ENCODE measurements at regions not wholly inside any gene's neighbourhood (a gene's known extent, or its start where the extent isn't known, plus 50 kb on each side); places are given as distances from the start of the nearest gene placed in this dataset.

DNA sequence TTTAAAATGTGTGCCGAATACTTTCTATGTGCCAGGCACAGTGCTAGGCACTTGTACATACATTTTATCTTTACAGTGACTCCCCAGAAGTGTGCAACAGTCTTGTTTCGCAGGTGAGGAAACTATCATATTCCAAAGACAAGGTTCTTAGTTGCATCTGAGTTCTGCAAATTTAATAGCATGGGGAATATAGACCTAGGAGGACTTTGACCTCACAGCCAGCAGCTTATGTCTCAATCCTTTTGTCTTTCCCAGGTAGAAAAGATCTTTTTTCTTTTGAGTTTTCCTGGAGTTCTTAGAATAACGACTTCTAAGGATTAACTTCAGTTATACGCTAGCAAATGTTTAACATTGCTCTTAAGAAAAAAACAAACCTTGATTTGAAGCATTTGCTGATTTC lies 482.8 kb upstream of the ZMIZ1 start:
- no peak for DNase-seq (ENCODE audit: low read depth)
- TF ChIP-seq, protein P1, sequence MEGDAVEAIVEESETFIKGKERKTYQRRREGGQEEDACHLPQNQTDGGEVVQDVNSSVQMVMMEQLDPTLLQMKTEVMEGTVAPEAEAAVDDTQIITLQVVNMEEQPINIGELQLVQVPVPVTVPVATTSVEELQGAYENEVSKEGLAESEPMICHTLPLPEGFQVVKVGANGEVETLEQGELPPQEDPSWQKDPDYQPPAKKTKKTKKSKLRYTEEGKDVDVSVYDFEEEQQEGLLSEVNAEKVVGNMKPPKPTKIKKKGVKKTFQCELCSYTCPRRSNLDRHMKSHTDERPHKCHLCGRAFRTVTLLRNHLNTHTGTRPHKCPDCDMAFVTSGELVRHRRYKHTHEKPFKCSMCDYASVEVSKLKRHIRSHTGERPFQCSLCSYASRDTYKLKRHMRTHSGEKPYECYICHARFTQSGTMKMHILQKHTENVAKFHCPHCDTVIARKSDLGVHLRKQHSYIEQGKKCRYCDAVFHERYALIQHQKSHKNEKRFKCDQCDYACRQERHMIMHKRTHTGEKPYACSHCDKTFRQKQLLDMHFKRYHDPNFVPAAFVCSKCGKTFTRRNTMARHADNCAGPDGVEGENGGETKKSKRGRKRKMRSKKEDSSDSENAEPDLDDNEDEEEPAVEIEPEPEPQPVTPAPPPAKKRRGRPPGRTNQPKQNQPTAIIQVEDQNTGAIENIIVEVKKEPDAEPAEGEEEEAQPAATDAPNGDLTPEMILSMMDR (conservative IDR thresholded peaks at IDR 0.05; ENCODE audit: low read depth, low read length), result no peak
- no peak overlapping the region for H3K4me3 ChIP-seq (ENCODE audit: low read depth, low read length)

DNA sequence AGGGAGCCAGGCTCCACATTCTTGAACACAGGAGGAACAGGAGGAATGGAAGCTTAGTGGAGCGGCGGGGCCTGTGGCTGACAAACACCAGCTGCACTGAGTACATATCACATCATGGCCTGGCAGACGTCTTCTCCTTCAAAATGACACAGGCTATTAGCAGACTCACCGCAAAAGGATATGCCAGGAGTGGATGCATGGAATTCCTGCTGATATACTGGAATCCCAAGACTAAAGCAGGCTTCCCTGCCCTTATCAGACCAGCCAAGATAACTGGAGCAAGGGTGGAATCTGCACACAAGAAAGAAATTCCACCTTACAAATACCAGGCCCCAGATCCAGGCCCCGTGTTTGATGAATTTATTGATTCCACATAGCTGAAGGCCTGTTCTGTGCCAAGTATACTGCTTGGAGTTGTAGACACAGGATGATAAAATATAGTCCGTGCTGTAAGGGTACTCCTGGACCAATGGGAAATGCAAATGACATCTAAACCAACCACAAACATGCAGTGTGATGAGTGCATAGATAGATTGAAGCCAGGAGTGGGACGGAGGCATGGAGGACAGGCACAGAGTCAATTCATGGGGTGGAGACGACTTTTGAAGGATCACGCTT lies 480.5 kb upstream of the ZMIZ1 start:
- H3K4me3 ChIP-seq (ENCODE audit: low read depth, low read length), result no peak overlapping the region
- TF ChIP-seq, protein P1 (conservative IDR thresholded peaks at IDR 0.05; ENCODE audit: low read depth, low read length), result no peak
- DNase-seq (ENCODE audit: low read depth), result no peak

DNA sequence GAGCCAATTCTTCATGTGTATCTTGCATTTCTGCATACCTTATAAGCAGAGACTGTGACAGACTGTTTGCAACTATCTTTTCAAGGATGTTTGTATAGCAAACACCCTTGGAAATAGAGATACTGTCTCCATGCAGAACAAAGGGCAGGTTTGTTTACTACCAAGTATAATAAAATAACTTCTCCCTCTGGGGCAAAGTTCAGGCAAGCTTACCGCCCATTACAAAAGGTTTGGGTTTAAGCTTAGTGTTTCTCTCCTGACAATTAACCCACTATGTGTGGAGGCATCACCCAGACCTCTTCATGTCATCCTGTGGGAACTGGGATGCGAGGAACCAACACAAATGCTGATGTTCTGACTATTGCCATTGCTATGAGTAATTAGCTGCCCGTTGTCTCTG lies 479.1 kb upstream of the ZMIZ1 start:
- H3K4me3 ChIP-seq (ENCODE audit: low read depth, low read length), result no peak overlapping the region
- no peak for DNase-seq (ENCODE audit: low read depth)
- TF ChIP-seq, protein P1 (conservative IDR thresholded peaks at IDR 0.05; ENCODE audit: low read depth, low read length), result no peak

DNA sequence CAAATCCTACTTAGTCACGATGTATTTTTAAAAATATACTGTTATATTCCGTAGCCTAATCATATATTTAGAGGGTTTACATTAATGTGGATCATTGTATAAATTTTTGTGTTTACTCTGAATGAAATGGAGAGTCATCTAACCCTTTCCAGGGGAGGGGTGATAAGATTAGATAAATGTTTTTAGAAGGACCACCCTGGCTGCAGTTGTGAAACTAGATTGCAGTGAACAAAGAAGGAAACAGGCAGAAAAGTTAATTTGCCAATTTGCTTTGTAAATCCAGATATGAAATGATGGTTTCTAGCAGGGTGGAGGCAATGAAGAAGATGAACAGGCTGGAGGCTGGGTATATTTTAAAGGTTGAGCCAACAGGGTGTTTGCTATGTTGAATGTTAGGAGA lies 477.7 kb upstream of the ZMIZ1 start:
- no peak for DNase-seq (ENCODE audit: low read depth)
- H3K4me3 ChIP-seq (ENCODE audit: low read depth, low read length), result no peak overlapping the region
- TF ChIP-seq, protein P1 (conservative IDR thresholded peaks at IDR 0.05; ENCODE audit: low read depth, low read length), result no peak

DNA sequence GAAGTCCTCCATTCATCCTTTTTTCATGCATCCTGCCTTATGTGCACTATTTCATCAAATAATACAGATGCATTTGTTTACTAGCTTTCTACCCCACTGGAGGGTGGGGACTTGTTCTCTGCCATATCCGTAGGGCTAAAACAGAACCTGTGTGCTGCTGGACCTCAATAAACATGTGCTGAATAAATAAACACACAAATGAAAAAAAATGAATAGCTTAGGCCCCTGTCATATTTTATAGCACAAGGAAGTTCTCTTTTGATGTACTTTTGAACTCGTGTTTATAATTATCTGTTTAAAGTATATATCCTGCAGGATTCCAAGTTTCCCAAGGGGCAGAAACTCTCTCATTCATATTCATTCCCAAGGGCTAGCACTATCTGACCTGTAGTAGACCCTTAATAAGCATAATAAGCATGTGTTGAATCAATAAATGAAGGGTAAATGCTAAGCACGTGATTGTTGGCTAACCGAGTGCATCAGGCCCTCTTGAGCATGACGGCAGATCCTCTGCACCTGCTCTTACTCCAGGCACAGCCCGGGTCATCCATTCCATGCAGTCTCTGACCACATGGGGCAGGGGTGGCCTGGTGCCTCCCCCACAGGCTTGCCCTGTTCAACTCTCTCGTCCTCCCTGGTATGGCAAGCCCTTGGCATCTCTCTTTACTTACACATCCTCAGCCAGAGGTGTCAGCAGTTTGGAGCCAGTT lies 474.1 kb upstream of the ZMIZ1 start:
- H3K4me3 ChIP-seq (ENCODE audit: low read depth, low read length), result no peak overlapping the region
- no peak for DNase-seq (ENCODE audit: low read depth)
- TF ChIP-seq, protein P1 (conservative IDR thresholded peaks at IDR 0.05; ENCODE audit: low read depth, low read length), result no peak

DNA sequence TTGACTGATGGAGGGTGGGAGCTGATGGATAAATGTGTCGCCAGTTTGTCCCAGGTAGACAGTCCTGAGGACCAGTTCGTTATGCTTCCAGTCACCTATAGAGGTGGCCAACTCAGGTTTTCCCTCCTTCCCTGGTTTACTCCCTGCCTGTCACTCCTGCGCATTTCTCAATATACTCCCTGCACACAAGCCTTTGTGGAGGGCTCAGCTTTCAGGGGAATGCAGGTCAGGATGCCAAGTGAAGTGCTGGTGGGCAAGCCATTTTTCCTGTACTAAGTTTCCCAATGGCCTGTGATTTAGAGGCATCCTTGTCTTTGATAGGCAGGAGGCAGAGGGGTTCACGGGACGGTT lies 473.5 kb upstream of the ZMIZ1 start:
- TF ChIP-seq, protein P1 (conservative IDR thresholded peaks at IDR 0.05; ENCODE audit: low read depth, low read length), result no peak
- no peak for DNase-seq (ENCODE audit: low read depth)
- H3K4me3 ChIP-seq (ENCODE audit: low read depth, low read length), result no peak overlapping the region

DNA sequence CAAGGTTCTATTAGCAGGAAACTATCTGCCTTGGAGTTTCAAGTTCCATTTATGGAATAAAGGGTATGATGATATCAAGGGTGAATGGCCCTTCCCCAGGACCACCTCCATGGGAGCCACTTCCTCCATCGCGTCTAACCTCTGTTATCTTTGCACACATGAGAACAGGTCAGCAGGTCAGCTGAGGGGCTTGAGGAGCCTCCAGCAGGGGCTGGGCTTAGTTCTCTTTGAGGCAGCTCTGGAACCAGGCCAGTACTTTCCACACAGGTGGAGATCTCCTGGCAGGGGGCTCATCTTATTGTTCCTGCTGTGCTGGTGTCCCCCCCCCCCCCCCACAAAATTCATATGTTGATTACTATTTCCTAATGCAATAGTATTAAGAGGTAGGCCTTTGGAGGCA lies 472.2 kb upstream of the ZMIZ1 start:
- no peak overlapping the region for H3K4me3 ChIP-seq (ENCODE audit: low read depth, low read length)
- TF ChIP-seq, protein P1 (conservative IDR thresholded peaks at IDR 0.05; ENCODE audit: low read depth, low read length), result no peak
- DNase-seq (ENCODE audit: low read depth), result no peak

Measured in epithelial cell of proximal tubule (primary cell).